ENCODE measurements at regions not wholly inside any gene's neighbourhood (a gene's known extent, or its start where the extent isn't known, plus 50 kb on each side); places are given as distances from the start of the nearest gene placed in this dataset.
"Not testable (repeated sequence)": the region's sequence is repeated elsewhere in the genome, so short reads cannot be mapped to it uniquely, and the experiment has no call there.

- intact Hi-C loops (cut with DNase I) = no loop called here
- Histone ChIP-seq H3K27ac (no peak overlapping the region), H3K27me3 (no peaks in the 10 kb centered on the region), H3K9me3 (no peaks in the 10 kb centered on the region), H3K36me3 (no peaks in the 10 kb centered on the region), H3K4me1 (ENCODE audit: insufficient read depth) (peaks cover 4% of the 10 kb centered on the region), H3K4me3 (no peak overlapping the region)
- WGBS, 3 donors = 92 to 95% (median 95%) methylated on average over 2 of the region's 2 CpGs
- TF ChIP-seq CTCF (IDR thresholded peaks at IDR 0.05) (no peak), EP300 (IDR thresholded peaks at IDR 0.05) (no peak), POLR2A (IDR thresholded peaks at IDR 0.05) (no peak)
- no peak for DNase-seq
These were observed 670.2 kb downstream of the RFPL4B start for GRCh38 chr6:113017353-113017752.

GRCh38 chr6:113018351-113019151 lies 671.4 kb downstream of the RFPL4B start:
- intact Hi-C loops (cut with DNase I) = no loop called here
- no peak for TF ChIP-seq EP300 (IDR thresholded peaks at IDR 0.05)
- no peak for TF ChIP-seq POLR2A (IDR thresholded peaks at IDR 0.05)
- TF ChIP-seq CTCF (IDR thresholded peaks at IDR 0.05) = no peak
- DNase-seq = peak in 2 of 5 donors; percentile 8 to 9
- Histone ChIP-seq H3K27ac (no peak overlapping the region), H3K4me1 (ENCODE audit: insufficient read depth) (peaks cover 4% of the 10 kb centered on the region), H3K9me3 (no peaks in the 10 kb centered on the region), H3K4me3 (no peak overlapping the region), H3K27me3 (no peaks in the 10 kb centered on the region), H3K36me3 (no peaks in the 10 kb centered on the region)
- WGBS, 3 donors = 24 to 43% (median 35%) methylated on average over 5 of the region's 5 CpGs

GRCh38 chr6:113019176-113019575 lies 672.0 kb downstream of the RFPL4B start:
- TF ChIP-seq CTCF (IDR thresholded peaks at IDR 0.05) (no peak), EP300 (IDR thresholded peaks at IDR 0.05) (no peak), POLR2A (IDR thresholded peaks at IDR 0.05) (no peak)
- peaks cover 4% of the 10 kb centered on the region for H3K4me1 ChIP-seq (ENCODE audit: insufficient read depth)
- H3K4me3 ChIP-seq = no peak overlapping the region
- no peak for DNase-seq
- intact Hi-C loops (cut with DNase I) = no loop called here
- WGBS, 3 donors = 42 to 67% (median 46%) methylated on average over 3 of the region's 3 CpGs
- H3K27ac ChIP-seq = no peak overlapping the region
- no peaks in the 10 kb centered on the region for H3K9me3 ChIP-seq
- no peaks in the 10 kb centered on the region for H3K27me3 ChIP-seq
- no peaks in the 10 kb centered on the region for H3K36me3 ChIP-seq

GRCh38 chr6:113027780-113028179 lies 680.6 kb downstream of the RFPL4B start:
- TF ChIP-seq CTCF (IDR thresholded peaks at IDR 0.05) (no peak), POLR2A (IDR thresholded peaks at IDR 0.05) (no peak), EP300 (IDR thresholded peaks at IDR 0.05) (no peak)
- H3K9me3 ChIP-seq = no peaks in the 10 kb centered on the region
- H3K27ac ChIP-seq = no peak overlapping the region
- no peak overlapping the region for H3K4me3 ChIP-seq
- intact Hi-C loops (cut with DNase I) = no loop called here
- DNase-seq = no peak
- H3K4me1 ChIP-seq (ENCODE audit: insufficient read depth) = no peaks in the 10 kb centered on the region
- no peaks in the 10 kb centered on the region for H3K36me3 ChIP-seq
- H3K27me3 ChIP-seq = no peaks in the 10 kb centered on the region
- 94 to 100% (median 98%) methylated on average over 1 of the region's 1 CpG for WGBS, 3 donors

- H3K9me3 ChIP-seq; H3K27me3 ChIP-seq; H3K36me3 ChIP-seq; intact Hi-C loops (cut with DNase I); H3K27ac ChIP-seq; DNase-seq; H3K4me1 ChIP-seq (ENCODE audit: insufficient read depth); H3K4me3 ChIP-seq: not testable (repeated sequence)
- WGBS, 3 donors = 85 to 95% (median 92%) methylated on average over 2 of the region's 2 CpGs
These were observed 682.0 kb downstream of the RFPL4B start for GRCh38 chr6:113029161-113029560.

All from ovary (tissue), 7 donors.